ENCODE measurements at regions not wholly inside any gene's neighbourhood (a gene's known extent, or its start where the extent isn't known, plus 50 kb on each side); places are given as distances from the start of the nearest gene placed in this dataset.

- TF ChIP-seq CTCF (IDR thresholded peaks at IDR 0.05) (no peak), POLR2A (IDR thresholded peaks at IDR 0.05) (no peak)
Measured at GRCh38 chr2:19137433-19137832, 221.0 kb downstream of the OSR1 start.

Measured in heart left ventricle (tissue), 13 donors.